Left ventricle myocardium superior (tissue), 1 donor: ENCODE measurements at regions not wholly inside any gene's neighbourhood (a gene's known extent, or its start where the extent isn't known, plus 50 kb on each side); places are given as distances from the start of the nearest gene placed in this dataset.

ENCODE experiments used
- ATAC-seq: fragments of 200-7000 bp; cut with Tn5 transposase; one replicate; pipeline ENCODE4 v1.9.1; 2020; ENCODE audit warnings: mild to moderate bottlenecking, moderate library complexity
- DNase-seq: peaks from one replicate; pipeline ENCODE4 v3.0.0-alpha.2; 2020
- intact Hi-C: fragments of 100-400 bp; cut with micrococcal nuclease; formaldehyde crosslinking; loops from one replicate; pipeline ENCODE4 v1.11.0; 2022
- donor health status: DM: no; HTN: yes; CAD: no; lungs with severe emphysema.

DNA sequence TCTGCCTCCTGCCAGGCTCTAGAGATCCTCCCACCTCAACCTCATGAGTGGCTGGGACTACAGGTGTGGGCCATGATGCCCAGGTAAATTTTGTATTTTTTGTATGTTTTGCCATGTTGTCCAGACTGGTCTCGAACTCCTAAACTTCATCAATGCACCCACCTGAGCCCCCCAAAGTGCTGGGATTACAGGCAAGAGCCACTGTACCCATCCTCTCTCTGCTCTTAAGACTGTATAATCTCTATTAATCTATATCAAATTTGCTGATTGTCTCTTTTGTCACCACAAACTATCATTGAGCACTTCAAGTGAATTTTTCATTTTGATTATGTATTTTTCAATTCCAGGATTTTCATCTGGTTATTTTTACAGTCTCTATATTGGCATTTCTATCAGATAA is 440.3 kb downstream of the NOVA1 start:
- intact Hi-C loops, result no loop called here
- DNase-seq (no peak), ATAC-seq (no peak)

DNA sequence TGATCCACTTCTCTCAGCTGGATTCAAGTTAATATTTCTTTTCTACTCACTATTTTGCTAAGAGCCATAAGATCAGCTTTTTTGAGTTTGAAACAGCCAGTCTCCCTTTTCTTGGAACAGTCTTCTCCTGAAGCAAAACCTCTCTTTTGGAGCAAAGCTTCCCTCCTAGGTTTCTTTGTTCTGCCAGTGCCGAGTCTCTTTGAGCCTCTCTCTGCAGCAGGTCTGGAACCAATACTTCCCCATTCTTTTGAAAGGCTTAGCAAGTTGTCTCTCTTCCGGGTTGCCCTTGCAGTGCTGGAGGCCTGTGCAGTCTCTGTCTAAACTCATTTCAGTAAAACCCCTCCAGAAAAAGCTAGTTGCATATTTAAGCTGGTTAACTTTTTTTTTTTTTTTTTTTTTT is 454.8 kb downstream of the NOVA1 start:
- ATAC-seq (no peak), DNase-seq (no peak)
- intact Hi-C loops, result no loop called here

DNA sequence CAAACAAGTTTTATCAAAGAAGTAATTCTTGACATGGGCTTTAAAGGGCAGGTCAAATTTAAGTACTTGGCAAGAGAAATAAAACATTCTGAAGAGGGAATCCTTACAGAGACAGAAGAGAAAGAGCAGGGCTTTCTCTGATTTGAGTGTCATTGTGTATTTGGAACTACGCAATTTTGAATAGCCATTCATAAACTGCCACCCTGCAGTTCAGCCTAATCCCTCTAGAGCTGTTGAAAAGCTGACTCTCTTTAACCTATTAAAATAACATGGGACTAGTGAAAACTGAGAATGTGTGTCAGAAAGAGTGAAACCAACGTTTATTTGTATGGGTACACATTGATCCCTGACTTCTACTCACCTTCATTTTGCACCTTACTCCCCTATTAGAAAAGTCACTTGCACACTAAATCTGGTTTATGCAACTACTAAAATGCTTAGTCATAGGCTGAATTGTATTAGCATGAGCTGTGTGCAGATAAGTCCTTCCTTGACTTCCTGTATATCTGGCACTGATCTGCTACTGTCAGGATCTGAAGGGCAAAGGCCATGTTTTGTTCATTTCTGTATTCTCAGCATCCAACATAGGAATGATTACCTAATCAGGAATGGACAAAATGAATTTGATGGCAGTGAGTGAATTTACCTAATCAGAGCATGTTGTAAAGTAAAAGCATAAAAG is 458.9 kb downstream of the NOVA1 start:
- intact Hi-C loops, result no loop called here
- no peak for ATAC-seq
- DNase-seq, result no peak

DNA sequence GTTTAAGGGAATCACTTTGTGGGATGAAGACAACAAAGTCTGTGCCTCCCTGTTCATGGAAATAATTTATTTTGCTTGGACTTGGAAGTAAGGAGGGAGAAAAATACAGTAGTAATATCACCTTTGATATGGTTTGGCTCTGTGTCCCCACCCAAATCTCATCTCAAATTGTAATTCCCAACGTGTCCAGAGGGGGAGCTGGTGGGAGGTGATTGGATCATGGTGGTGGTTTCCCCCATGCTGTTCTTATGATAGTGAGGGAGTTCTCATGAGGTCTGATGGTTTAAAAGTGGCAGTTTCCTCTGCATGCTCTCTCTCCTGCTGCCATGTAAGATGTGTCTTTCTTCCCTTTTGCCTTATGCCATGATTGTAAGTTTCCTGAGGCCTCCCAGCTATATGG is 460.7 kb downstream of the NOVA1 start:
- ATAC-seq, result no peak
- no peak for DNase-seq
- intact Hi-C loops, result no loop called here

DNA sequence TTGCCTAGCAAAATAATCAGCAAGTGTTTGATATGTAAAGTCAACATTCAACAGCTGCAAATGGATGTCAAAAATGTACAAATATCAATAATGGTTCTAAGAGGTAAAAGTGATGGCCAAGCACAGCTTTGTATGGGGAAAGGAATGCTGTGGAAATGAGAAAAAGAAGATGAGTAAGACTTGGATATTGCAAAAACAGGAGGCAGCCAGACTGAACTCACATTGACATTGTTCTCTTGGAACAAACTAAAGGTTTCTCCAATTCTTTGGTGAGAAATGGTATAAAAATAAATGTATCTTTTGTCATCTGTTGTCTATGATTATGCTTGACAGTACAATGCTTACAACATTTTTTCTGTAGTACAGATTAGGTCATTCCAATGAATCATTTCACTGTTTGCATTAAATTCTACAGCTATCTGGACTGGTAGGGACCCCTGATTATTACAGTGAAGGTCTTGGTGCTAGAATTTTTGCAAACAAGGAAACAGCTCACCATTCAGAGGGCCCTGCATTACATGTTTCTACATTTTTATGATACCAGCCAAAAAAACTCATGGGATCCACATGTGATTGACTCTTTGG is 465.7 kb downstream of the NOVA1 start:
- intact Hi-C loops, result no loop called here
- DNase-seq (no peak), ATAC-seq (no peak)

DNA sequence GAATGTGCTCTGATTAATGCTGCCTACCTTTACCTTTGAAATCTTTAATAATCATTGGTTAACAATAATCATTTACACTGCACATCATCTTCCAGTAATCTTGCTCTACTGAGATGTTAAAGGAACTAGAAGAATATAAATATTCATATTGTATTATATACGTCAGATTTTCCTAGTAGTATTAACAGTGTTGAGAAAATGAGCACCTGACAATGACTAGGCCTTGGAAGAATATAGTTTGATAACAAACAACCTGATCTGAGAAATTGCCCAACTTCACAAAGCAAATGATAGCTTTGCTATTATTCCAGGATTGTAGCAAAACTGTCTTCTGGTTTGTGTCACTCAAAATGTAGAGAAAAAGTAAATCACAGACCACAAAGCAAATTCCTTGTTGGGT is 467.1 kb downstream of the NOVA1 start:
- DNase-seq, result no peak
- intact Hi-C loops, result no loop called here
- no peak for ATAC-seq

DNA sequence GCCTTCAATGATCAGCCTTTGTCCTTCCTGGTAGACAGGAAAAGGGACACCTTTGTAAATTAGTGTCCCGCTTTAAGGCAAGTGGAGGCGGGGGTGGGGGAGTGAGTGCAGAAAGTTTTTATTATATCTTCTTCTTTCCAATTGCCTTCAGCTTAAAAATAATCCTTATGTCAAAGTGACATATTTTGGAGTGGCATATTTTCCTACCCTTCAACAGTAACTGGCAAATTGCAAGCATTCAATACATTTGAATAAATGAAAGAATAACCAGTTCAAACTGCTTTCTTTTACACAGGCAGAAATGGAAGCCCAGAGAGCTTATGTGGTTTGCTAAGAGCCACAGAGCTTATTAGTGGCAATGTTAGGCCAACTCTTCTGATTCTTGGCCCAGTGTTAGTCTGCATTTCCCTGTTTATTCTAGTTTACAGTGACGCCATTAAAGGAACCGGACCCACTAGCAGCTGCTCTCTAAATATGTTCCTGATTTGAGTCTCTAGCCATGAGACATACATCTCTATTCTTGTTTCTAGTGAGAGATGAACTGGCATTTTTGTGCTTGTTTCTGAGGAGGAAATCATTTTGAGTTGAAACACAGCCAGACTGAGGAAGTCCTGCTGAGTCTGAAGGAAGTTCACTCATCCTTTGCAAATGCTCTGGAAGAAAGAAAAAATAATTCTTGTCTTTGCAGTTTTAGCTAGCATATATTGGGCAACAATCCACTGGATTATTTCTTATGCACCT is 468.7 kb downstream of the NOVA1 start:
- no peak for DNase-seq
- no peak for ATAC-seq

DNA sequence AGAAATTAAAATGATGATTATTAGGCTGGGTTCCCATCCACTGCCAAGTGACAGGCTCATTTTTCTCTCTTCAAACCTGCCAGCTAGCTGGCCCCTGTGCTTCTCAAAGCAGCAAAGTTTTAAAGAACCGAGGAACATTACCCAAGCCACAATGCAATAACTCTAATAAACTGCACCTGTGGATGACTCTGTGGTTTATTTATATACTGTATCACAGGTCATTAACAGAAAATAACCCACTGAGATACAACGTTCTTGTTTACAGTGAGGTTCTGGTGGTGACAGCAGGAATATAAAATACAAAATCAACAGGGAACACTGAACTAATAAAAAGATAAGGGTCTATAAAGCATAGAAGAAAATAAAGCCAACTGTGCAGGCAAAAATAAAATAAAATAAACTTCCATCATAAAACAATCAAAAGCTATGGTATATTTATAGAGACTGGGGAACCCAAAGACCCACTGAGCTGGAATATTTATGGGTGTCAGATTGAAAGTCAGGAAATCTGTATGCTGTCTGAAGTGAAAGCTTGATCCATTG is 472.9 kb downstream of the NOVA1 start:
- intact Hi-C loops, result no loop called here

More for the DNA sequence above, 468.7 kb downstream of the NOVA1 start:
- intact Hi-C loops, result no loop called here

DNA sequence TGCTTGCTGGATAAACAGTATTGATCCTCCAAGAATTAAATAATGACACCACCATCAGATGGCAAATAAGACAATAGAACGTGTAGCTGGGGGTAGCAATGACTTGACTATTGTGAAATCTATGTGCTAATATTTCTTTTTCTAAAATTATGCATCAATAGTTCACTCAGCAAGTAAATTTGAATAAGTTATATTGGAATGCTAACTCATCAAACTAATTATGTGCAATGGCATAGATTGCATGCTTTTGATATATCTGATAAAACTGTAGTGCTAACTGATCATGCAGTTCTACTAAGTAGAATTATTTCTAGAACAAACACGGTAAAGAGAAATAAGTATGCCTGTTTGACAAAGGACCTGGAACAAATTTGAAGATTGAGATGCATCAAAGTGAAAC is 474.4 kb downstream of the NOVA1 start:
- intact Hi-C loops, result no loop called here
- ATAC-seq (no peak), DNase-seq (no peak)

More for the DNA sequence above, 472.9 kb downstream of the NOVA1 start:
- DNase-seq (no peak), ATAC-seq (no peak)

DNA sequence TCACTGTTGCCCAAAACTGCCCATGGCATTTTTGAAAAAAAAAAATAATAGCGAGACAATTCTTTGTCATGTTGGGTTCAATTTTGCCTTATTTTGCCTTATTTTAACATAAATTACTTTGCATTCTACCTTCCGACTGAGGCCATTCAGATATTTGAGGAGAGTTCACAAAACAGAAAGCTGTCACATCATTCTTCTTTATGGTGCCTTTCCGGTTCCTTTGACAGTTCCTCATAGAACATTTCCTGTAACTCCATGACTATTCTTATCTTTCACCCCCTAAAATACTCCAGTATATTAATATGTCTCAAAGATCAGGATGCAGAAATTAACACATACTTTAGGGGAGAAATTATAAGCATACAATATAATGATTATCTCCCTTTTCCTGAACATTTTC is 476.7 kb downstream of the NOVA1 start:
- intact Hi-C loops, result no loop called here
- ATAC-seq (no peak), DNase-seq (no peak)

DNA sequence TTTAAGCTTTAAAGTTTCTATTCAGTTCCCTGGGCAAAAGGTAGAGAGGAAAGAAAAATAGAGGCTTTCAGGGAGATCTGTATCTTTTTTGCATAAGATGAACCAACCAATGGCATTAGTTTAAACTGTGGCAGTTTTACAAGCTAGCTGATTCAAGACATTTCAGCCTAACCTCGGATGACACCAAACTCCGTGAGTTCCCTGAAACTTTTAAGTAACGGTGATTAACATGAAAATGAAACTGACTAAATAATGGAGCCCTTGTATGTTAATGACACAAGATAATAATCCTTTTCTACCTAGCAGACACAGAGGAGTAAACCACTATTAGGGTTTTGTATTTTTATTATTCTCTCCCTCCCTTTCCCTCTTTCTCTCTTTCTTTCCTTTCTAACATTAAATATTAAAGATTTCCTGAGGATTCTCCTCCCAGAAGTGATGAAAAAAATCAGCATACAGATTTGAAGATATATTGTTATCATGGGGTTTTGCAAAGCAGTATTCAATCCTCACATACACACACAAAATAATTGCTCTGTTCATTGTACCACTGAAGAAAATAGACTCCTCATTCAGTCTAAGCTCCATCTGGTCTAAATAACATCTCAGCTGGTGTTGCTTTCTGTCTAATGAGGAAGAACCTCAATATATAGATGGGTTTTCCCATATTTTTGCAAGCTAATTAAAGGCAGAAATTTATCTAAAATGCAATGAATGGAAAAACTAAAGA is 483.8 kb downstream of the NOVA1 start:
- intact Hi-C loops, result no loop called here
- ATAC-seq (no peak), DNase-seq (no peak)

DNA sequence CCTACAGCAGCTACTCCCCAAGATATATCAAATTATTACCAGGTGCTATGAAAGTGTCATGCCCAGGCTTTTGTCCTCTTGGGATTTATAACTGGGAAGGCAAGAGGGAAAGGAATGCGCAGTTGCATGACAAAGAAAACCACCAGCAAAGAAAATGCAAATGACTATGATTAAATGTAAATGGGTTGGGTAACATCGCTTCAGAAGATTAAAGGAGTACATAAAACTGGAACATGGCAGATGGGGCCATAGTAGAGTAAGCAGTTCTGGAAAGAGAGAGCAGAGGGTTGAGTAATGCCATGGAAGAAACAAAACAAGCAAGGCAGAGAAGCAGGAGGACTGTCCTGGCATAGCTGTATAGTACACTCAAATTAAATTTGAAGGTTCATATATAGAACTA is 493.1 kb downstream of the NOVA1 start:
- intact Hi-C loops, result no loop called here
- ATAC-seq (no peak), DNase-seq (no peak)

DNA sequence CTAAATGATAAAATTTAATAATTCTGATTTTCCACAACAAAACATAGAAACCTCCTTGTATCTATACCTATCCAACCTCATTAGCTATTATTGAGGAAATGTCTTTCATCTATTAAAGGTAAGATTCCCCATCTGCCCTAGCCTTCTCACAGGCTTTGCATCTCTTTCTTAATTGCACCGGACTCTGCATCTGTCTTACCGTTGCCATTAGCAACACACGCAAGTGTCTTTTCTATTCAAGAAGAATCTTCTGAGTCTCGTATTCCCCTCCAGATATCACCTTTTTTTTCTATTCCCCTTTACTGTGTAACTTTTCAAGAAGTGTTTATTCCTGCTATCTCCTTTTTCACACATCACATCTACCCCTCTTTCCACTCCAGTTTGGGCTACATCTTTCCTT is 500.0 kb downstream of the NOVA1 start:
- intact Hi-C loops, result no loop called here
- DNase-seq (no peak), ATAC-seq (no peak)

DNA sequence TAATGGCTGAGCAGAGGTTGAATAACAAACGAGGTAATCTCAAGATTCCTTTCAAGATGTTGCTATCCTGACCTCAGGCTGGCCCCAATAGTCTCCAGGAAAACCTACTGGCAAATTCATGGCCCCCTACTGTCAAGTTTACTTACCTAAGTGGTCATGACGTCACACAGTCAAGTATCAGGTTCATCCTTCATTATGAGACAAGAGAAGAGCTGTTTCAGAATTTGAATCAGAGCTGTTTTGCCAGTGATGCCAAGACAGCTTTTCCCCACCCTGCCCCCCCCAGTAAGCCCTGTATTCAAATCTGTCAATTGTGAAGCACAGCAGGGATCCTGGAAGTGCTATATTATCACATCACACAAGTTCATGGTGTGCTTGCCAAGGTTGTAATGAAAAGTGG is 509.6 kb downstream of the NOVA1 start:
- DNase-seq, result no peak
- intact Hi-C loops, result no loop called here
- ATAC-seq, result no peak

DNA sequence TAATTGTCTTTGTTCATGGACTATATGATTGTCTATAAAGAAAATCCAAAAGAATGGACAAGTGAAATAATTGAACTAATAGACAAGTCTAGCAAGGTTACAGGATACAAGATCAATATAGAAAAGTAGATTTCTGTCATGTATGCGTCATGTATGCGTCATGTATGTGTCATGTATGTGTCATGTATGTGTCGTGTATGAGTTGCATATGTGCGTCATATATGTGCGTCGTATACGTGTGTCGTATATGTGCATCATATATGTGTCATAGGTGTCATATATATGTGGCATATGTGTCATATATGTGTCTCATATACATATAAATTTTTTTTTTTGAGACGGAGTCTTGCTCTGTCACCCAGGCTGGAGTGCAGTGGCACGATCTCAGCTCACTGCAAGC is 516.8 kb downstream of the NOVA1 start:
- ATAC-seq (no peak), DNase-seq (no peak)
- intact Hi-C loops, result no loop called here

DNA sequence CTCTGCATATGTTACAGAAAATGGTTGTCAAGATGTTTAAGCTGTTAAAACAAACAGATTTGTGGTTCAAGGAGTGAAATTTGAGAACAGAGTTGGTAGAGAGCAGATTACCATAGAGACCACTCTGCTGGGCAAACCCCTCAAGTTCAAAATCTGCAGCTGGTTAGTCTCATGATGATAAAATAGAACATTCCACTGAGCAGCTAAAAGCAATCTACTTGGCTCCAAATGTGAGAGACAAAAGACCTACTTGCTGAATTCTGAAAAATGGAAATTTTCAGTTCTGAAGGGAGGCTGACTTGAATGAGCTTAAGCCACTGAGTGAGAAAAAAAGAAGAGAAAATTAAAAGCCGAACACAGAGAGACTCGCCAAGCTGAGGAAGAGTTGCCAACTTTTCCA is 519.3 kb downstream of the NOVA1 start:
- DNase-seq (no peak), ATAC-seq (no peak)
- intact Hi-C loops, result no loop called here

DNA sequence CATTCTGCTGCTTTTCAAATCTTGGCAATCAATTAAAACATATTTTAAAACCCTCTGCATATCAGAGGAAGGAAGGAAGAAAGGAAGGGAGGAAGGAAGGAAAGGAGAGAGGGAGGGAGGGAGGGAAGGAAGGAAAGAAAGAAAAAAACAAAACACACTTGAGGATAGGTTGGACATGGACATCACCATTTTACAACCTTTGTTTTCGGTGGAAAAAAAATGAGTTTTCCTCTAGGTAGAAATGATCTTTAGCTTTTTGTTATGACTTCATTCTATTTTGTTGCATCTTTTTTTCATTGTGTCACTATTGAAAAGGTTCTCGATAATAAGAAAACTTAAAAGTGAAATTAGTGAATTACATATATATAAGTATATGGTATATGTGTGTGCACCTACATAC is 522.9 kb downstream of the NOVA1 start:
- DNase-seq, result no peak
- intact Hi-C loops, result no loop called here
- no peak for ATAC-seq

DNA sequence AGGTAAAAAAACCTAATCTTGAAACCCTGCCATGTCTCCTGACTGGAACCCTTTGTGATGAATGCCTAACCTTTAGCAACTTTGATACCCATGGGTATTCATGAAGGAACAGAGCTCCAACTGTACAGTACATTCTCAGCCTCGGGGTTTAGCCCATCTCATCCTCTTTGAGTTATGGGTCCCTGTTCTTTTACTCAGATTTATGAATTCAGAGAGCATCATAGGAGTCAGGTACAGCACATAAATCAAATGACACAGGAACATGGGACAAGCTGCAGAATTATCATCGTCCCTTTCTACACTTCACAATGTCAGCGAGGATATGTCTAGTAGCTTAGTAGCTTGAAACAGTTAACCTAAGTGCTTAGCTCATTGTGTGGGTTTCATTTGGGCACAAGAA is 527.4 kb downstream of the NOVA1 start:
- ATAC-seq, result no peak
- DNase-seq, result no peak
- intact Hi-C loops, result no loop called here

DNA sequence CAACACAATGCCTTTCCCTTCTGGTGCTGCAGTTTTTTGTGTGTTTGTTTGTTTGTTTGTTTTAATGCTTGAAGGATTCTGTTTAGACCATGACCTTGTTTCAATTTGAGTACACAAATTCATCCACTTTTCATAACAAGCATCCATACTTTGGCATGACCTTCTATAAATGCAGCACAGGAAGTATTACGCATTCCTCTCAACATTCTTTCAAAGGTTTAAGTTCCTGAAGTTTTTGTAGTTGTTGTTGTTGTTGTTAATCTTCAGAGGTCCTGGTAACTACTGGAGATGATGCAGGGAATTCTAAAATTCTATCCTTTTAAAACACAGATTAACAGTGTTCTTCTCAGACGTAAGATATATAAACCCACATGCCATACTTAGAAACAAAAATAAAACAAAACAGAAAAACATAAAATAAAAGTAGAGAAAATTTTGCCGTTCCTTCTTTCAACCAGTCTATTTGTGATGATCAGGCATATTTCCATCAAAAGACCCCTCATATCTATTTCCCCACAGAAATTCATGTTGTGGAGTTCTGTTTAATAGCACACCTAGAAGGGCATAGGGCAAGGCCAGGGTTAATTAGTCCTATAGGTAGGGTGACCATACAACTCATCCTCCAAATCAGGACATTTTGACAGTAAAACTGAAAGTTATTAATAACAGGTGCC is 529.9 kb downstream of the NOVA1 start:
- ATAC-seq (no peak), DNase-seq (no peak)
- intact Hi-C loops, result no loop called here
